Upper lobe of left lung (tissue), 4 donors: ENCODE measurements at regions not wholly inside any gene's neighbourhood (a gene's known extent, or its start where the extent isn't known, plus 50 kb on each side); places are given as distances from the start of the nearest gene placed in this dataset.

Experiments
- POLR2A ChIP-seq, 4 donors: fragments of 450-650 bp; IDR thresholded peaks; one replicate each; pipeline ENCODE4 v1.5.1; 2016 to 2017; ENCODE audit warnings: antibody characterized with exemption in 4 of 4, mild to moderate bottlenecking in 2 of 4
- TF ChIP-seq, protein P1 (sequence below), 6 experiments: fragments of 450-650 bp in 4 of 6; fragments of 200-600 bp in 2 of 6; sonication (generic) in 2 of 6; IDR thresholded peaks; one replicate each; pipeline ENCODE4 v1.5.1; 2016 to 2019; ENCODE audit warnings: antibody characterized with exemption in 6 of 6

DNA sequence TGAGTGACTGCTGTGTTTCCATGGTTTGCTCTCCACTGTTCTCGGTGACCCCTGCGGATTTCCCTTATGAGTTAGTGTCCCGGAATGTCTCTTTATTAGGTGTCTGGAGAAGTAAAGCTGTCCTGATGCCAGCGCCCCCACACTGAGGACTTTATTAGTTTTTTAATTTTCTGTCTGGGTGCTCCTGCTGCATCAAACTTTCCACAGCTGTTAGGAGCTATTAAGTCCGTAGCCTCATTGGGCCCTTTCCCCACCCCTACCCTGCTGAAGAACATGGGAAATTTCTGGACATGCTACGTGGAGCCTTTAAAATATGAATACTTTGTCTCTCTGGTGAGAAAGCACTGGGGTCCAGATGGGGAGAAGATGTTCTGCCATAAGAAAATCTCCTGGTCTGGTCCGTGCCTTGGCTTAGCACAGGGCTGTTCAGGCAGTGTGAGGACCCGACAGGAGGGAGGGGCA, 161.7 kb upstream of the HES1 start:
- TF ChIP-seq, protein P1, sequence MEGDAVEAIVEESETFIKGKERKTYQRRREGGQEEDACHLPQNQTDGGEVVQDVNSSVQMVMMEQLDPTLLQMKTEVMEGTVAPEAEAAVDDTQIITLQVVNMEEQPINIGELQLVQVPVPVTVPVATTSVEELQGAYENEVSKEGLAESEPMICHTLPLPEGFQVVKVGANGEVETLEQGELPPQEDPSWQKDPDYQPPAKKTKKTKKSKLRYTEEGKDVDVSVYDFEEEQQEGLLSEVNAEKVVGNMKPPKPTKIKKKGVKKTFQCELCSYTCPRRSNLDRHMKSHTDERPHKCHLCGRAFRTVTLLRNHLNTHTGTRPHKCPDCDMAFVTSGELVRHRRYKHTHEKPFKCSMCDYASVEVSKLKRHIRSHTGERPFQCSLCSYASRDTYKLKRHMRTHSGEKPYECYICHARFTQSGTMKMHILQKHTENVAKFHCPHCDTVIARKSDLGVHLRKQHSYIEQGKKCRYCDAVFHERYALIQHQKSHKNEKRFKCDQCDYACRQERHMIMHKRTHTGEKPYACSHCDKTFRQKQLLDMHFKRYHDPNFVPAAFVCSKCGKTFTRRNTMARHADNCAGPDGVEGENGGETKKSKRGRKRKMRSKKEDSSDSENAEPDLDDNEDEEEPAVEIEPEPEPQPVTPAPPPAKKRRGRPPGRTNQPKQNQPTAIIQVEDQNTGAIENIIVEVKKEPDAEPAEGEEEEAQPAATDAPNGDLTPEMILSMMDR (IDR thresholded peaks at IDR 0.05) = no peak
- TF ChIP-seq POLR2A (IDR thresholded peaks at IDR 0.05) = no peak
